Gastrocnemius medialis (tissue), 4 donors: ENCODE measurements at regions not wholly inside any gene's neighbourhood (a gene's known extent, or its start where the extent isn't known, plus 50 kb on each side); places are given as distances from the start of the nearest gene placed in this dataset.

Experiments
- POLR2A ChIP-seq, 2 donors: fragments of 450-650 bp; IDR thresholded peaks; one replicate each; pipeline ENCODE4 v1.6.1; 2017; ENCODE audit warnings: antibody characterized with exemption in 2 of 2, mild to moderate bottlenecking in 2 of 2, moderate library complexity in 2 of 2
- TF ChIP-seq, protein P1 (sequence below), 5 experiments: fragments of 450-650 bp in 3 of 5; fragments of 200-600 bp in 2 of 5; sonication (generic) in 2 of 5; IDR thresholded peaks in 4 of 5; conservative IDR thresholded peaks in 1 of 5; 1 replicate in 4 of 5; 2 replicates in 1 of 5; pipeline ENCODE4 v1.5.1; 2016 to 2019; ENCODE audit warnings: antibody characterized with exemption in 5 of 5, mild to moderate bottlenecking in 3 of 5, moderate library complexity in 3 of 5

DNA sequence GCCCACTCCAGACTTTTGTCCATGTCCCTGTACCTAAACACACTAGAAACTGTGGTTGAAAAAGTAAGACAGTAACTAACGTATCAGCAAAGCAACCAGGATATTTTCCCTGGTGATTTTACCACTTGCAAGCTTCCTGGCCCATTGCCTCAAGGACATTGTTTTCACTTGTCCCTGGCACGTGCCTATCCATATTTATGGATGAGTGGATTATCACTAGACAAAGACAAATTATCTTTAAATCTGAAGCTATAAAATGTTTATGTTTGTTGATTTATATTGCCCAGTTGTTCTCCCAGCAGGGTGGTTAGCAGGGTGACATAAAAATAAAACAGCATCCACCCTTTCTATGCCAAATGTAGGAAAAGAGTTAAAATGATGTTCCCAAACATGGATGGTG, 93.2 kb upstream of the STEAP1 start:
- TF ChIP-seq, protein P1, sequence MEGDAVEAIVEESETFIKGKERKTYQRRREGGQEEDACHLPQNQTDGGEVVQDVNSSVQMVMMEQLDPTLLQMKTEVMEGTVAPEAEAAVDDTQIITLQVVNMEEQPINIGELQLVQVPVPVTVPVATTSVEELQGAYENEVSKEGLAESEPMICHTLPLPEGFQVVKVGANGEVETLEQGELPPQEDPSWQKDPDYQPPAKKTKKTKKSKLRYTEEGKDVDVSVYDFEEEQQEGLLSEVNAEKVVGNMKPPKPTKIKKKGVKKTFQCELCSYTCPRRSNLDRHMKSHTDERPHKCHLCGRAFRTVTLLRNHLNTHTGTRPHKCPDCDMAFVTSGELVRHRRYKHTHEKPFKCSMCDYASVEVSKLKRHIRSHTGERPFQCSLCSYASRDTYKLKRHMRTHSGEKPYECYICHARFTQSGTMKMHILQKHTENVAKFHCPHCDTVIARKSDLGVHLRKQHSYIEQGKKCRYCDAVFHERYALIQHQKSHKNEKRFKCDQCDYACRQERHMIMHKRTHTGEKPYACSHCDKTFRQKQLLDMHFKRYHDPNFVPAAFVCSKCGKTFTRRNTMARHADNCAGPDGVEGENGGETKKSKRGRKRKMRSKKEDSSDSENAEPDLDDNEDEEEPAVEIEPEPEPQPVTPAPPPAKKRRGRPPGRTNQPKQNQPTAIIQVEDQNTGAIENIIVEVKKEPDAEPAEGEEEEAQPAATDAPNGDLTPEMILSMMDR (IDR thresholded peaks at IDR 0.05 in 4 of 5, conservative IDR thresholded peaks at IDR 0.05 in 1 of 5) = no peak
- TF ChIP-seq POLR2A (IDR thresholded peaks at IDR 0.05) = no peak
